AG20443 (cell line): ENCODE measurements at regions not wholly inside any gene's neighbourhood (a gene's known extent, or its start where the extent isn't known, plus 50 kb on each side); places are given as distances from the start of the nearest gene placed in this dataset.

Experiments
- DNase-seq: peaks from one replicate; pipeline ENCODE4 v3.0.0; 2012; ENCODE audit warnings: low spot score, mixed read lengths

- DNase-seq, result no peak
Observed at GRCh38 chr3:40996382-40996781, 202.9 kb upstream of the CTNNB1 start.

GRCh38 chr3:40996827-40997710, 202.2 kb upstream of the CTNNB1 start:
- DNase-seq, result no peak

GRCh38 chr3:40997711-40998519, 201.4 kb upstream of the CTNNB1 start:
- DNase-seq, result no peak

GRCh38 chr3:40999682-41000081, 199.6 kb upstream of the CTNNB1 start:
- DNase-seq, result no peak

GRCh38 chr3:41000471-41000870, 198.8 kb upstream of the CTNNB1 start:
- peak; percentile 58 for DNase-seq

- DNase-seq, result no peak
Observed at GRCh38 chr3:41001556-41001955, 197.7 kb upstream of the CTNNB1 start.

- no peak for DNase-seq
Observed at GRCh38 chr3:41002104-41002503, 197.2 kb upstream of the CTNNB1 start.

- no peak for DNase-seq
Observed at GRCh38 chr3:41007399-41007798, 191.9 kb upstream of the CTNNB1 start.

GRCh38 chr3:41011854-41012253, 187.5 kb upstream of the CTNNB1 start:
- DNase-seq, result no peak

- no peak for DNase-seq
Observed at GRCh38 chr3:41018855-41019254, 180.4 kb upstream of the CTNNB1 start.

- DNase-seq, result no peak
Observed at GRCh38 chr3:41024031-41024836, 175.1 kb upstream of the CTNNB1 start.

GRCh38 chr3:41026394-41027177, 172.7 kb upstream of the CTNNB1 start:
- peak; percentile 47 for DNase-seq

GRCh38 chr3:41029356-41029755, 169.9 kb upstream of the CTNNB1 start:
- DNase-seq, result no peak

- no peak for DNase-seq
Observed at GRCh38 chr3:41030220-41030619, 169.1 kb upstream of the CTNNB1 start.

- no peak for DNase-seq
Observed at GRCh38 chr3:41031401-41031800, 167.9 kb upstream of the CTNNB1 start.

- no peak for DNase-seq
Observed at GRCh38 chr3:41033956-41034519, 165.3 kb upstream of the CTNNB1 start.

- no peak for DNase-seq
Observed at GRCh38 chr3:41035456-41036022, 163.8 kb upstream of the CTNNB1 start.

- no peak for DNase-seq
Observed at GRCh38 chr3:41037651-41038334, 161.5 kb upstream of the CTNNB1 start.

- DNase-seq, result no peak
Observed at GRCh38 chr3:41040256-41040655, 159.0 kb upstream of the CTNNB1 start.

GRCh38 chr3:41041462-41041861, 157.8 kb upstream of the CTNNB1 start:
- no peak for DNase-seq
